ENCODE measurements at regions not wholly inside any gene's neighbourhood (a gene's known extent, or its start where the extent isn't known, plus 50 kb on each side); places are given as distances from the start of the nearest gene placed in this dataset.

- no peak for FAIRE-seq
- DNase-seq (ENCODE audit: low read depth): no peak
- no peak overlapping the region for H3K4me3 ChIP-seq (ENCODE audit: low read depth, low read length)
- no peaks in the 10 kb centered on the region for H3K27me3 ChIP-seq (ENCODE audit: control insufficient read depth, insufficient read depth, low read length)
- H3K36me3 ChIP-seq (ENCODE audit: control insufficient read depth, insufficient read depth, low read length): no peaks in the 10 kb centered on the region
- no peak for TF ChIP-seq CTCF (IDR thresholded peaks at IDR 0.05; ENCODE audit: insufficient read depth, low read length, severe bottlenecking)
Observed at GRCh38 chr1:60899464-60899863, 182.9 kb upstream of the NFIA start.

- FAIRE-seq (no peak), DNase-seq (ENCODE audit: low read depth) (no peak)
- Histone ChIP-seq H3K27me3 (ENCODE audit: control insufficient read depth, insufficient read depth, low read length) (no peaks in the 10 kb centered on the region), H3K4me3 (ENCODE audit: low read depth, low read length) (no peak overlapping the region), H3K36me3 (ENCODE audit: control insufficient read depth, insufficient read depth, low read length) (no peaks in the 10 kb centered on the region)
- no peak for TF ChIP-seq CTCF (IDR thresholded peaks at IDR 0.05; ENCODE audit: insufficient read depth, low read length, severe bottlenecking)
Observed at GRCh38 chr1:60898987-60899386, 183.4 kb upstream of the NFIA start.

- DNase-seq (ENCODE audit: low read depth): peak; percentile 30
- no peak for TF ChIP-seq CTCF (IDR thresholded peaks at IDR 0.05; ENCODE audit: insufficient read depth, low read length, severe bottlenecking)
- Histone ChIP-seq H3K4me3 (ENCODE audit: low read depth, low read length) (no peak overlapping the region), H3K27me3 (ENCODE audit: control insufficient read depth, insufficient read depth, low read length) (no peaks in the 10 kb centered on the region), H3K36me3 (ENCODE audit: control insufficient read depth, insufficient read depth, low read length) (no peaks in the 10 kb centered on the region)
- FAIRE-seq: no peak
Observed at GRCh38 chr1:60898413-60898812, 183.9 kb upstream of the NFIA start.

- H3K36me3 ChIP-seq (ENCODE audit: control insufficient read depth, insufficient read depth, low read length): no peaks in the 10 kb centered on the region
- DNase-seq (ENCODE audit: low read depth) (no peak), FAIRE-seq (peak; percentile 47)
- H3K27me3 ChIP-seq (ENCODE audit: control insufficient read depth, insufficient read depth, low read length): no peaks in the 10 kb centered on the region
- TF ChIP-seq CTCF (IDR thresholded peaks at IDR 0.05; ENCODE audit: insufficient read depth, low read length, severe bottlenecking): no peak
- no peak overlapping the region for H3K4me3 ChIP-seq (ENCODE audit: low read depth, low read length)
Observed at GRCh38 chr1:60896701-60897363, 185.5 kb upstream of the NFIA start.

- Histone ChIP-seq H3K4me3 (ENCODE audit: low read depth, low read length) (no peak overlapping the region), H3K27me3 (ENCODE audit: control insufficient read depth, insufficient read depth, low read length) (peaks cover 2% of the 10 kb centered on the region), H3K36me3 (ENCODE audit: control insufficient read depth, insufficient read depth, low read length) (no peaks in the 10 kb centered on the region)
- no peak for DNase-seq (ENCODE audit: low read depth)
- no peak for FAIRE-seq
- TF ChIP-seq CTCF (IDR thresholded peaks at IDR 0.05; ENCODE audit: insufficient read depth, low read length, severe bottlenecking): no peak
Observed at GRCh38 chr1:60895701-60896100, 186.7 kb upstream of the NFIA start.

GRCh38 chr1:60895252-60895651 lies 187.1 kb upstream of the NFIA start:
- Histone ChIP-seq H3K36me3 (ENCODE audit: control insufficient read depth, insufficient read depth, low read length) (no peaks in the 10 kb centered on the region), H3K27me3 (ENCODE audit: control insufficient read depth, insufficient read depth, low read length) (peaks cover 2% of the 10 kb centered on the region), H3K4me3 (ENCODE audit: low read depth, low read length) (no peak overlapping the region)
- FAIRE-seq (peak; percentile 55), DNase-seq (ENCODE audit: low read depth) (no peak)
- no peak for TF ChIP-seq CTCF (IDR thresholded peaks at IDR 0.05; ENCODE audit: insufficient read depth, low read length, severe bottlenecking)

All from bronchial epithelial cell (primary cell).